Occipital lobe (tissue), 1 donor: ENCODE measurements at regions not wholly inside any gene's neighbourhood (a gene's known extent, or its start where the extent isn't known, plus 50 kb on each side); places are given as distances from the start of the nearest gene placed in this dataset.

Source experiments
- DNase-seq: peaks from one replicate; lab custom pipeline; 2025; lab: John Stamatoyannopoulos, UW

DNA sequence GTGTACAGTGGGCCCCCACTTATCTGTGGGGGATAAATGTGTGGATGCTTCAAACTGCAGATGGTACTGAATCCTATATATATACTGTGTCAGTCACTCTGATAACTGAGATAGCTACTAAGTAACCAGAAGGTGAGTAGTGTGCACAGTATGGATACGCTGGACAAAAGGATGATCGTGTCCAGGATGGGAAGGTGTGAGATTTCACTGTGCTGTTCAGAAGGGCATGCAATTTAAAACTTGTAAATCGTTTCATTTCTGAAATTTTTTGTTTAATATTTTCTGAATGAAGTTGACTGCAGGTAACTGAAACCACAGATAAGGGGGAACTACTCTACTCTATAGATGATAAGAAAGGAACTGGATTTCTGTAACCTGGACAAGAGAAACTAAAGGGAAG lies 52.1 kb upstream of the SESN3 start:
- no peak for DNase-seq

DNA sequence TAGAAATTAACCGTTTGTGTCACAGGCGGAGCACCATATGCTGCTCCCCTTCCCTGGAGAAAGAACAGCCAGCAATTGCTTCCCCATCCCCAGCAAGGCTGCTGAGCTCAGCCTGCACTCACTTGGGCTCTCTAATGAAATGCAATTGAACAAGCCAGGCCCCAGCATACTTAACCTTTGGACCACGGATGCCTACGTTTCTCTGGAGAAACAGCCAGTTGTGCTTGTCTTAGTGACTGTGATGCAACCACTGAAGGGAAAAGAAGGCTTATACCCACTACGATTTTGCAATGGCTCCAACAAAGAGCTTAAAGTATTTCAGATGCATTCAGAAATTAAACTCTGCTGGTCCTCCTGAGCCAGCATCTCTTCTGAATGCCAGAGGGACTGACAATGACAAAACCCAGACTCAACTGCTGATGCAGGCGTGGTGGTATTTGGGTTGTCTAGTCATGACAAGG lies 51.3 kb upstream of the SESN3 start:
- no peak for DNase-seq
